Mesodermal cell (in vitro differentiated cells): ENCODE measurements at regions not wholly inside any gene's neighbourhood (a gene's known extent, or its start where the extent isn't known, plus 50 kb on each side); places are given as distances from the start of the nearest gene placed in this dataset.

Experiments
- H3K27ac ChIP-seq: 2 replicates; pipeline ENCODE4 v1.7.0; 2013; ENCODE audit warnings: mild to moderate bottlenecking, low read depth, low read length, moderate library complexity; ENCODE audit not compliant: severe bottlenecking
- H3K36me3 ChIP-seq: 2 replicates; pipeline ENCODE4 v1.7.1; 2013; ENCODE audit warnings: mild to moderate bottlenecking, low read length, moderate library complexity; ENCODE audit not compliant: control insufficient read depth, insufficient read depth
- H3K4me1 ChIP-seq: one replicate; pipeline ENCODE4 v1.7.1; 2013; ENCODE audit warnings: mild to moderate bottlenecking, low read length; ENCODE audit not compliant: insufficient read depth, control insufficient read depth, poor library complexity, severe bottlenecking
- H3K4me3 ChIP-seq: 2 replicates; pipeline ENCODE4 v1.7.0; 2013; ENCODE audit warnings: low read length, control low read depth, mild to moderate bottlenecking; ENCODE audit not compliant: insufficient read depth, poor library complexity, severe bottlenecking; ENCODE audit errors: extremely low read depth
- H3K9me3 ChIP-seq: 2 replicates; pipeline ENCODE4 v1.7.1; 2013; ENCODE audit warnings: mild to moderate bottlenecking, low read length, moderate library complexity; ENCODE audit not compliant: control insufficient read depth
- WGBS, 2 experiments: methylation state at CpG; one replicate each; pipeline ENCODE4 v1.1.5; 2013; ENCODE audit warnings: missing lambda C conversion rate in 2 of 2; ENCODE audit not compliant: insufficient coverage in 2 of 2; 5-methylcytosine and 5-hydroxymethylcytosine counted together

DNA sequence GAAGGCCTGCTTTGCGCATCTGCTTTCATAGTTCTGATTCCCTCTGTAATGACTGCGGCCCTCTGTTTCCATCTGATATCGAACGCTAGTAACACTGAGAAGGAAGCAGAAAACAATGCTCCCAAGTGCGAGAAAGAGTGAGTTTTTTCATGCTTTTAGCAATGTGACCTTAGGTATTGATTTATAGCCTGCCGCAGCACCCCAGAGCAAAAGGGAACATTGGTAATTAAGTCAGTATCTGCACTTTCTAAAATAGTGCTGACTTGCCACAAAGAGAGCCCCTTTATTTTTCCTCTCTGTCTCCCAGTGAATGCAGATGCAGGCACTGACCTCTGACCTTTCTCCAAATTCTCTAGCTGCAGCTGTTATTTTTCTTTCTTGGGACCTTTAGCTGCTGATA is 129.8 kb downstream of the HDGFL1 start:
- Histone ChIP-seq H3K9me3 (no peaks in the 10 kb centered on the region), H3K27ac (peak overlapping the region; percentile 33), H3K4me1 (no peaks in the 10 kb centered on the region), H3K4me3 (no peak overlapping the region), H3K36me3 (no peaks in the 10 kb centered on the region)
- WGBS, 2 experiments, result 78 to 86% methylated on average over 6 of the region's 6 CpGs

DNA sequence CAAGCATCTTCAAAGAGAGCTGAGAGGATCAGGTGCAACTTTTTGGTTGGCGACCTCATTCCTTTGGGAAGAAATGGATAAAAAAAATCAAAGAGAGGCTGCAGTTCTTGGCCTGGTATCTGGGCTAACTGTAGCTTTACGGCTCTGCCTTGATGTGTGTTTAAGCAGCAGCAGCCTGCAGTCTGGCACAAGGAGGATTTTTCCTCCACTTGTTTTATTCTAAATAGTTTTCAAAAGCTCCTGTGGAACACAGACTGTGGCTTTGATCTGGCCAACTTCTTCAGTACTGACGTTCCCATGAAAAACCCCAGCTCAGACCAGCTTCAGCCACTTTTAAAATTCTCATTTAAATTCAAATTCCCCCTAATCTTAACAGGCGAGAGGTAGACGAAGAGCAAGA is 137.3 kb downstream of the HDGFL1 start:
- Histone ChIP-seq H3K36me3 (no peaks in the 10 kb centered on the region), H3K4me1 (no peaks in the 10 kb centered on the region), H3K27ac (no peak overlapping the region), H3K4me3 (no peak overlapping the region), H3K9me3 (no peaks in the 10 kb centered on the region)
- 50% methylated on average over 1 of the region's 5 CpGs; no CpG with 5 or more reads in 1 of the 2 experiments for WGBS, 2 experiments

DNA sequence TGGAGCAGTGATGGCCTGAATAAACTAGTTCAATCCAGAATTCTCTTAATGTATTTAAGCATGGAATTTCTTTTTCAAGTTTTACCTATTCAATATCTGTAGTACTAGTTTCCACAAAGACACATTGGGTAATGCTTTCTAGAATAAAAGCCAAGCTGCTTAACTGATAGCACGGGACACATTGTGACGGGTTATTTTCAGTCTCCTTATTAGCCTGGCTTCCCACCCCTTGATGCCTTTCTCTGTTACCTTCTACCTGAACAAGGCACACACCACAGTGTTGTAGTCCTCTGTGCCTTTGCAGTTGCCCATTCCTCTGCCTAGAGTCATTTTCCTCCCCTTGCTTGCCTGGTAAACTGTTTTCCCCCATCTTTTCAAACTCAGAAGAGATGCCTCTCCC is 139.1 kb downstream of the HDGFL1 start:
- Histone ChIP-seq H3K9me3 (no peaks in the 10 kb centered on the region), H3K4me3 (no peak overlapping the region), H3K27ac (no peak overlapping the region), H3K4me1 (no peaks in the 10 kb centered on the region), H3K36me3 (no peaks in the 10 kb centered on the region)
- 92 to 100% methylated on average over 2 of the region's 2 CpGs for WGBS, 2 experiments

- Histone ChIP-seq H3K4me3 (no peak overlapping the region), H3K27ac (no peak overlapping the region), H3K36me3 (no peaks in the 10 kb centered on the region), H3K4me1 (no peaks in the 10 kb centered on the region), H3K9me3 (no peaks in the 10 kb centered on the region)
- WGBS, 2 experiments, result 89 to 94% methylated on average over 2 of the region's 3 CpGs
Observed at GRCh38 chr6:22709803-22710202, 140.4 kb downstream of the HDGFL1 start.

DNA sequence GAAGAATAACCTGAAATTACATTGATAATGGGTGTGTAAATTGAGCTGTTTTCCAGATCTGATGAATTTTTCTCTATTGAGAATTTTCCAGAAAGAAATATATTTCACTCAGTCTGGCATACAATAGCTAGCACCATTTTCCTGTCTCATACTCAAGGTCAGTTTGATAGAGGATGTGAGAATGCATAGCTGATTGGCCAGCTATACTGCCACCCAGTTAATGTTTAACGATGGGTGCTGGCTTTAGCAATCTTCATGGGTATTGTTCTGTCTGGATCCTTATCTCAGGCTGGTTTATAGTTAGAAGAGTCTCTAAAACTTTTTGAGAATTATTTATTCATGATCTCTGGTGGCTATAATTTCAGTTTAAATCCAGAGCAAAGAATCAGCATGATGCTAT is 147.4 kb downstream of the HDGFL1 start:
- 83% methylated on average over 1 of the region's 1 CpG; no CpG with 5 or more reads in 1 of the 2 experiments for WGBS, 2 experiments
- H3K36me3 ChIP-seq, result no peaks in the 10 kb centered on the region
- H3K4me3 ChIP-seq, result no peak overlapping the region
- H3K27ac ChIP-seq, result no peak overlapping the region
- no peaks in the 10 kb centered on the region for H3K9me3 ChIP-seq
- no peaks in the 10 kb centered on the region for H3K4me1 ChIP-seq

- Histone ChIP-seq H3K27ac (no peak overlapping the region), H3K4me1 (no peaks in the 10 kb centered on the region), H3K9me3 (peaks cover 7% of the 10 kb centered on the region), H3K36me3 (no peaks in the 10 kb centered on the region), H3K4me3 (no peak overlapping the region)
- 95 to 96% methylated on average over 3 of the region's 5 CpGs for WGBS, 2 experiments
Observed at GRCh38 chr6:22717915-22718314, 148.5 kb downstream of the HDGFL1 start.

DNA sequence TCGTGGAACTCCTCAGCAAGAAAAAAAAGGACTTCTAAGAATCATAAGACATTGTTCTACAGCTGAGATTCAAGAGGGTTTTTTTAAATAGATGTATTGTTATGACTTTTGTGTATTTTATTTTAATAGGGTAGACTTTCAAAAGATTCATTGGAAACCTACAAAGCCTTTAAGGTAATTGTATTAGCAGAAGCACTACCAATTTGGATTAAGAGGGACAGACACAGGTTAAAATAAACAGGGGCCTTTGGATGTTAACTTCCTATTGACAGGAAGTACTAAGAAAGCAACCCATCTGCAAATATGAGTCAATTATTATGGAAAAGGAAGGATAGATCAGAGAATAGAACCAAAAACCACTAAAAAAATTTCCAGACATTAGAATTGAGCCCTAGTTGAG is 153.5 kb downstream of the HDGFL1 start:
- Histone ChIP-seq H3K4me3 (no peak overlapping the region), H3K4me1 (no peaks in the 10 kb centered on the region), H3K36me3 (no peaks in the 10 kb centered on the region), H3K9me3 (peaks cover 14% of the 10 kb centered on the region), H3K27ac (no peak overlapping the region)
- 100% methylated on average over 1 of the region's 1 CpG; no CpG with 5 or more reads in 1 of the 2 experiments for WGBS, 2 experiments

- H3K36me3 ChIP-seq, result no peaks in the 10 kb centered on the region
- 100% methylated on average over 1 of the region's 4 CpGs; no CpG with 5 or more reads in 1 of the 2 experiments for WGBS, 2 experiments
- no peak overlapping the region for H3K4me3 ChIP-seq
- no peak overlapping the region for H3K27ac ChIP-seq
- H3K4me1 ChIP-seq, result no peaks in the 10 kb centered on the region
- peaks cover 14% of the 10 kb centered on the region for H3K9me3 ChIP-seq
Observed at GRCh38 chr6:22726966-22727365, 157.6 kb downstream of the HDGFL1 start.

- Histone ChIP-seq H3K36me3 (no peaks in the 10 kb centered on the region), H3K4me3 (no peak overlapping the region), H3K4me1 (no peaks in the 10 kb centered on the region), H3K9me3 (peaks cover 9% of the 10 kb centered on the region), H3K27ac (no peak overlapping the region)
- 92 to 97% methylated on average over 2 to 3 of the region's 6 CpGs for WGBS, 2 experiments
Observed at GRCh38 chr6:22727710-22728109, 158.3 kb downstream of the HDGFL1 start.

DNA sequence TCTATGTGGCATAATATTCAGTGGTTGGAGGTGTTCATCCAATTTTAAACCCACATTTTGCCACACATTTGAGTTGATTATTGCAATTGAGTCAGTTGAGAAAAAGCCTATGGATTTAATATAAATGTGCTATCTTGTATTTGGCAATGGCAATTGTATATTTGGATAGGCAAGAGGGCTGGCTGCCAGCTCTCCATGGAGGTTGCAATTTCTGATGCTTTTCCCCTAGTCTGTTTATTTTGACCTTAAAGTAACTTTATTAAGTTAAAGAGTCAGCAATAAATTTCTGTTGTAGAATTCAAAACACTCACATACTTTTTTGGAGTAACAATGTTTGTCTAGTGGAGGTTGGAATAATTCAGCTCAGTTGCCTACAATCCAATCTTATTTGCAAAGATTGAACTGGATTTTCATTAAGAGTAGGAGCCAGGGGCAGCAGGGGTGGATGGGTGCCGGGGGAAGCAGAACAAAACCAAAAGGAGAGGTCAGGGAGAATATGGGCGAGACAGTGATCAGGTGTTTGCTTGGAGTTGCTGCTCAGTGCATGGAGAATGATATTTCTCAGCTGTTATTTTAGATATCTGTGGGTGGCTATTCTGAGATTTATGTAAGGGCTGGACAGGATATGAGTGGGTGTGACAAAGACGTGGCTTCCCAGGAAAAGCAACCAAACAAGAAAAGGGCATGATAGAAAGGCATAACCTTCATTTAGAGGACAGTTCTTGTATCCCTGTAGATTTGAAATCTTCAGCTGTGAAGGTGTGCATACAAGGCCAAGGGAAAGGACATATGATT is 163.0 kb downstream of the HDGFL1 start:
- Histone ChIP-seq H3K27ac (no peak overlapping the region), H3K4me1 (no peaks in the 10 kb centered on the region), H3K4me3 (no peak overlapping the region), H3K36me3 (no peaks in the 10 kb centered on the region), H3K9me3 (no peaks in the 10 kb centered on the region)
- WGBS, 2 experiments, result 86 to 96% methylated on average over 3 of the region's 3 CpGs

DNA sequence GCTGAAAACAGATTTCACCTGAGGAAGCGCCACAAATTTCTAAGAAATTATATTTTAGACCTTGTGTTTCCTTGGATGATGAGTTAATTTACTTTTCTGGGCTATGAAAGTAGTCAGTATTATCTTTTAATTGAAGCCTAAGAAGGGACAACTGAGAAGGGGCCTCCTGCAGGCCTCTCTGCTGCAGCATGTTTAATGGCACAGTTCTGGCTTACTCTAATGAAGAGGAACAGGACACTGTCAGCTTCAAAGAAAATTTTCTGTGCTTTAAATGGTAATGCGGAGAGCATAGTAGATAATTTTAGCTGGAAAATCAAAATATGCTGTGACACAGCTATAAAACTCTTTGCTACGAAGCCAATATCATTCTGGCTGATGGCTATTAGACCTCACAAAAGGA is 167.4 kb downstream of the HDGFL1 start:
- WGBS, 2 experiments, result 94 to 100% methylated on average over 1 to 2 of the region's 3 CpGs
- Histone ChIP-seq H3K4me1 (no peaks in the 10 kb centered on the region), H3K4me3 (no peak overlapping the region), H3K9me3 (no peaks in the 10 kb centered on the region), H3K36me3 (no peaks in the 10 kb centered on the region), H3K27ac (no peak overlapping the region)
